ENCODE measurements at regions not wholly inside any gene's neighbourhood (a gene's known extent, or its start where the extent isn't known, plus 50 kb on each side); places are given as distances from the start of the nearest gene placed in this dataset.
A peak's percentile ranks its signal among the peaks of the same experiment; 100 is the strongest.
"Not testable (repeated sequence)": the region's sequence is repeated elsewhere in the genome, so short reads cannot be mapped to it uniquely, and the experiment has no call there.

- no peak for DNase-seq (ENCODE audit: low read depth in 3 of 3)
These were observed 63.8 kb upstream of the WNT7B start for GRCh38 chr22:46040471-46041465.

GRCh38 chr22:46041642-46042041, 64.7 kb upstream of the WNT7B start:
- DNase-seq (ENCODE audit: low read depth in 3 of 3), result no peak

- no peak for DNase-seq (ENCODE audit: low read depth in 3 of 3)
These were observed 65.8 kb upstream of the WNT7B start for GRCh38 chr22:46042786-46043185.

- DNase-seq (ENCODE audit: low read depth in 3 of 3), result no peak
These were observed 66.4 kb upstream of the WNT7B start for GRCh38 chr22:46043339-46043738.

DNA sequence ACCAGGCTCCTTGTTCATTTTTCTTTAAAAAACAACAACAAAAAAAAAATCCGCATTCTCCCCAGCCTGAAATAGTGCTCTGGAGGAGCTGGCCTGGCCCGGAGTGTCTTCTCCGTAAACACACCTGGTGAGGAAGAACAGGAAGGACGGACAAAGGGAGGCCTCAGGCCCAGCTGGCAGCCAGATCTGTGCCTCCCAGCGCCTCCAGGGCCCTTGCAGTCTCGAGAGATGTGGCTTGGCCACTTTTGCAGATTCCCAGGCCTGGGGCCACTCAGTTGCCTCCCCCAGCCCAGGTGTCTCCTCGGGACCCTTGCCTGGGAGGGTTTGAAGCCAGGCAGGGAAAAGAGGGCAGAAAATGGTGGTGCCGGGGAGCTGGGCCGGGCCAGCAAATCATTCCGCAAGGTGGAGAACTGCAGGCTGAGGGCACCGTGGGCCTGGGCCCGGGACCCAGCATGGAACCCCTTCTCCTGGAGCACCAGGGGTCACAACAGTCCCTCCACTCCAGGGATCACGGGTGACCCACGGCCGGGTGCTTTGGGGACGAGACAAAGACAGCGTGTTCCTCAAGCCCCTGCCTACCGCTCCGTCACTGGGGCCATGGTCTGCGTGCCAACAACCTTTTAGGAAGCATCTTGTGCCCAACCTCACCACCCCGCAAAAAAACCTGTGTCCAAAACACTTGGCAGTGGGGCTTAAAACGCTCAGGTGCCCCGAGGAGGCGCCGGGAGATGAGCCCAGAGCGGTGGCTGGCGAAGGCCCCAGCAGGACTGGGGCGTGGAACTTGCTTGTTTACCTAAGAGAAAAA, 67.1 kb upstream of the WNT7B start:
- no peak for DNase-seq (ENCODE audit: low read depth in 3 of 3)

- no peak for DNase-seq (ENCODE audit: low read depth in 3 of 3)
These were observed 67.9 kb upstream of the WNT7B start for GRCh38 chr22:46044621-46045458.

DNA sequence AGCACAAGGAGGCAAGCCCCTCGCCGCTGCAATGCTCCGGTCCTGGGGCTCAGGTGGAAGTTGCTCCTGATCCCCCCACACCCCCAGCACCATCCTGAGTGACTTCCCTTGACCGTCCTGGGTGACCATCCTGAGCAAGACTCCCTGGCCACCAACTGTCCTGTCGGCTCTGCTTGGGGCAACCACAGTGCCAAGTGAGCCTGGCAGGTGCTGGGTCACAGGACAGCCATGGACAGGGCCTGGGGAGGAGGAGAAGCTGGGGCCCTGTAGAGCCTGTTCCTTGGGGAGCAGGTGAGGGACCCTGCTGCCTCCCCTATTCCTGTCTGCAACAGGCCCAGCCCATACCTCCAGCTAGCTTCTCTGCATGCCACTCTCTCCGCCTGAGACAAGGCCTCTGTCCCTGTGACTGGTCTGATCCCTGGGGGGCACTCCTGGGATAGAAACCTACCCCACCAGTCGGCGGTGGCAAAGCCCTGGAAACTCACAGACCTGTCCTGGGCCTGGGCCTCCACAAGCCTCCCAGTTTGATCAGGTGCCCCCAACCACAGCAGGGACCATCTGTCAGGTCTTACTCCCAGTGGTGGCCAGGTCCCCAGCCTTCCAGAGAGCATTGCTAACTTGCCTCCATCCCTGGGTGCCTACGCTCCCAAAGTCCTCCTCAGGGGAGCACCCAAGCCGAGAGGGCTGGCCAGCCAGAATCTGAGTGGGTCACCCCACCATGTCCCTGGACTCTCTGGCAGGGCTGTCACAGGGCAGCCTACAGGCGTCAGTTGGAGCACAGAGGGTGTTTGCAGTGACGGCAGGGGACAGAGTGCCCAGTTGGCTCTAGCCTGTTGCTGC, 68.7 kb upstream of the WNT7B start:
- DNase-seq (ENCODE audit: low read depth in 3 of 3), result no peak

GRCh38 chr22:46046299-46046685, 69.3 kb upstream of the WNT7B start:
- DNase-seq (ENCODE audit: low read depth in 3 of 3), result no peak

- DNase-seq (ENCODE audit: low read depth in 3 of 3), result no peak
These were observed 70.3 kb upstream of the WNT7B start for GRCh38 chr22:46047226-46047625.

GRCh38 chr22:46047841-46048595, 71.1 kb upstream of the WNT7B start:
- DNase-seq (ENCODE audit: low read depth in 3 of 3), result no peak

GRCh38 chr22:46048661-46049060, 71.7 kb upstream of the WNT7B start:
- not testable (repeated sequence) for DNase-seq (ENCODE audit: low read depth in 3 of 3)

DNA sequence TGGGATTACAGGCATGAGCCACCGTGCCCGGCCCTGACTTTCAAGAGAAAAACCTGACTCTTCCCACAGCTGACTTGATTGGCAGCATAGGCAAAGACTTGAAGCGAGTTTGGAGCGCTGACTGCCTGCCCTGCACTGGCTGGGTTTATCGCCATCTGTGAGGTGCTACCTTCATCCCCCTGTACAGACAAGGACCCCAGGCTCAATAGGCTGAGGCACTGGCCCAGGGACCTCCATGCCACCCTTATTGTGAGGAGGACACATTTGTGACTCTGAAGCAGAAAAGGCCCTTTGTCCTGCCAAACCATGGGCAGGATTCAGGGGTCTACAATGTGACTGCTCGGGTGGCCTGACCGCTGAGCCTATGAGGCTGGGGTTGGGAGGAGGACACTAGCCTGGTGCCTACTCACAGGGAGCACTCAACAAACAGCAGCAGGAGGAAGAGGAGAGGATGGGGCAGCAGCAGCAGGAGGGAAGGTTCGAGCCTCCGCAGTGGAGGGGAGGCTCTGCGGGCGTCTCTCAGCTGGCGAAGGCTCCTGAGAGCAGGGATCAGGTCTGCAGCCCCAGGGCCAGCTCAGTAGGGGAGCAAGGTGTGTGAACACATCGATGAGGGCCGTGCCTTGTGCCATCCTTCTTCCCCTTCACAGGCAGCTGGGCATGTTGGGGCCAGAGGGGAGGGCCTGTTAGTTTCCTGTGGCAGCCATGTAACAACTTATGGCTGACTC, 72.9 kb upstream of the WNT7B start:
- DNase-seq (ENCODE audit: low read depth in 3 of 3), result no peak

- DNase-seq (ENCODE audit: low read depth in 3 of 3), result no peak
These were observed 73.5 kb upstream of the WNT7B start for GRCh38 chr22:46050451-46050845.

DNA sequence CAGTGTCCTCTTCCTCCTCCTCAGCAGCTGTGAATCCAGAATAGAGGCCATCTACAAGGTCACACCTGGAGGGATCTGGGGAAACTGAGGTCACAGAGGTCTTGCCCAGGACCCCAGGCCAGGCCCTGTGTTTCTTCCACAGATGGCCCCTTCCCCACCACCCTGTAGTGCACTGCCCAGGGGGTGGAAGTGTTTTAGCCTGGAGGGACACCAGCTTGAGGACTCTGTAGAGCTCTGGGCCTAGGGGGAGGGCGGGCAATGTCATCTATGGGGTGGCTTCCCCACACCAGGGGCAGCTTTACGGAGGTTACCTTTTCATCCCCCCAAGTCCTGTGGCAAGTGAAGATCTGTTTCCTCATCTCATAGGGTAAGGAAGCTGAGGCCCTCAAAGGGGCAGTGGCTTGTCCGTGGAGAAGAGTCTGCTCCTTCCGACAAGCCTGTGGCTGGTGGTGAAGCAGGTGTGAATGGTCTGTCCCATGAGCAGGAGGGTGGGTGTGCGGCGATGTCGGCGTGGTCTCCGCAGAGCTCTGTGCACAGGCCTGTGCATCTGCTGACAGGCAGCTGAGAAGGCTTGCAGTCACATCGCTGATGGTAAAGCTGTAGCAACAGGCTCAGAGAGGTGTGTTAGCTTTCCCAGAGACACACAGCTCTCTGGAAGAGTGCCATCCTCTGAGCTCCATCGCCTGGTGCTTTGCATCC, 74.1 kb upstream of the WNT7B start:
- DNase-seq (ENCODE audit: low read depth in 3 of 3), result no peak

GRCh38 chr22:46051646-46052045, 74.7 kb upstream of the WNT7B start:
- no peak for DNase-seq (ENCODE audit: low read depth in 3 of 3)

GRCh38 chr22:46052331-46052771, 75.4 kb upstream of the WNT7B start:
- no peak for DNase-seq (ENCODE audit: low read depth in 3 of 3)

GRCh38 chr22:46052801-46053562, 76.0 kb upstream of the WNT7B start:
- no peak for DNase-seq (ENCODE audit: low read depth in 3 of 3)

GRCh38 chr22:46053563-46054090, 76.7 kb upstream of the WNT7B start:
- peak in 1 of 3 experiments; percentile 44 for DNase-seq (ENCODE audit: low read depth in 3 of 3)

Data from stimulated activated CD4-positive, alpha-beta T cell treated with anti-CD3 and anti-CD28 coated beads, TNF-alpha, amount 100 ng/mL, for 24 hours (primary cell).